SK-N-MC (cell line): ENCODE measurements at regions not wholly inside any gene's neighbourhood (a gene's known extent, or its start where the extent isn't known, plus 50 kb on each side); places are given as distances from the start of the nearest gene placed in this dataset.

Source experiments
- EZH2 ChIP-seq: fragments of 200-600 bp; sonication (generic); IDR thresholded peaks from one replicate; pipeline ENCODE4 v1.6.1; 2017; ENCODE audit warnings: antibody characterized with exemption
- FOXP2 ChIP-seq: optimal IDR thresholded peaks from 2 replicates; pipeline ENCODE3; 2011; ENCODE audit warnings: mild to moderate bottlenecking, moderate library complexity; ENCODE audit not compliant: insufficient read depth; ENCODE audit errors: extremely low read length, control extremely low read depth
- POLR2AphosphoS5 ChIP-seq: IDR thresholded peaks from 2 replicates; pipeline ENCODE4 v1.6.1; 2012; ENCODE audit warnings: mild to moderate bottlenecking, low read depth, low read length, borderline replicate concordance

DNA sequence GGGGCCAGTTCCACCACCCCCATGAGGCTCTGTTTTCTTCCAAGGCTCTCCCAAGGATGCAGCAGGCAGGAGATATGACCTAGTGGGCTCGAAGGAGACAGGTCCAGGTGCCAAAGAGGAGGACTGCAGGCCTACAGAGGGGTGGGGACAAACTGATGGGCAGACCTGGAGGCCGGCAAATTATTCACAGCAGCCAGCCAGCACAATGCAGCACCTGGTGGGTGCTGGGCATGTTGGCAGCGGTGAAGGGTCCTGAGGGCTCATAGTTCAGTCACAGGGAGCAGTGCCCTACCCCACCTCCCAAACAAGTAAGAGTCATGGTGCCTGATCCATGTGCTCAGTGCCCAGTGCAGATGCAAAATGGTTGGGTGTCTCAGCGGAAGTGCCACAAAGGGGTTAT is 171.7 kb downstream of the ABHD5 start:
- no peak for TF ChIP-seq EZH2
- TF ChIP-seq POLR2AphosphoS5, result no peak
- TF ChIP-seq FOXP2, result no peak
